HG03575 (cell line): ENCODE measurements at regions not wholly inside any gene's neighbourhood (a gene's known extent, or its start where the extent isn't known, plus 50 kb on each side); places are given as distances from the start of the nearest gene placed in this dataset.

ENCODE experiments used
- ATAC-seq: cut with Tn5 transposase; IDR thresholded peaks from one replicate; pipeline ENCODE4 v1.9.1; 2021; ENCODE audit not compliant: unreplicated experiment, insufficient number of reproducible peaks, low FRiP score; ENCODE audit errors: extremely low read depth

- no peak for ATAC-seq
These were observed 417.2 kb downstream of the CDH7 start for GRCh38 chr18:66167829-66168684.

- ATAC-seq, result no peak
These were observed 409.2 kb downstream of the CDH7 start for GRCh38 chr18:66160007-66160406.

- ATAC-seq, result no peak
These were observed 408.6 kb downstream of the CDH7 start for GRCh38 chr18:66159451-66159850.

GRCh38 chr18:66156946-66157687 is 406.3 kb downstream of the CDH7 start:
- peak; percentile 88 for ATAC-seq

GRCh38 chr18:66150650-66151049 is 399.8 kb downstream of the CDH7 start:
- ATAC-seq, result no peak

GRCh38 chr18:66143029-66143428 is 392.2 kb downstream of the CDH7 start:
- ATAC-seq, result no peak

GRCh38 chr18:66141716-66142115 is 390.9 kb downstream of the CDH7 start:
- ATAC-seq, result no peak

- no peak for ATAC-seq
These were observed 387.8 kb downstream of the CDH7 start for GRCh38 chr18:66138642-66139041.

- no peak for ATAC-seq
These were observed 385.2 kb downstream of the CDH7 start for GRCh38 chr18:66136039-66136438.

GRCh38 chr18:66129248-66129647 is 378.4 kb downstream of the CDH7 start:
- ATAC-seq, result no peak

GRCh38 chr18:66126266-66126665 is 375.5 kb downstream of the CDH7 start:
- ATAC-seq, result no peak

GRCh38 chr18:66124394-66124793 is 373.6 kb downstream of the CDH7 start:
- no peak for ATAC-seq

GRCh38 chr18:66119347-66119746 is 368.5 kb downstream of the CDH7 start:
- ATAC-seq, result no peak

GRCh38 chr18:66111018-66111417 is 360.2 kb downstream of the CDH7 start:
- no peak for ATAC-seq

GRCh38 chr18:66110607-66111006 is 359.8 kb downstream of the CDH7 start:
- no peak for ATAC-seq

- ATAC-seq, result no peak
These were observed 359.2 kb downstream of the CDH7 start for GRCh38 chr18:66109981-66110380.

GRCh38 chr18:66107546-66107945 is 356.7 kb downstream of the CDH7 start:
- no peak for ATAC-seq

- no peak for ATAC-seq
These were observed 354.2 kb downstream of the CDH7 start for GRCh38 chr18:66105016-66105415.

- ATAC-seq, result no peak
These were observed 352.7 kb downstream of the CDH7 start for GRCh38 chr18:66103550-66103949.

GRCh38 chr18:66083078-66083477 is 332.3 kb downstream of the CDH7 start:
- no peak for ATAC-seq
